HL-60/S4 treated with retinoic acid at 250 ng/mL for 4 days and 3 days (cell line): ENCODE measurements at regions not wholly inside any gene's neighbourhood (a gene's known extent, or its start where the extent isn't known, plus 50 kb on each side); places are given as distances from the start of the nearest gene placed in this dataset.
"Not testable (repeated sequence)": the region's sequence is repeated elsewhere in the genome, so short reads cannot be mapped to it uniquely, and the experiment has no call there.

Source experiments
- in situ Hi-C: fragments of 300-500 bp; cut with MboI; formaldehyde crosslinking; loops from 2 replicates; pipeline ENCODE4 v1.7.0; 2022; ENCODE audit warnings: low sequenced_read_pairs

DNA sequence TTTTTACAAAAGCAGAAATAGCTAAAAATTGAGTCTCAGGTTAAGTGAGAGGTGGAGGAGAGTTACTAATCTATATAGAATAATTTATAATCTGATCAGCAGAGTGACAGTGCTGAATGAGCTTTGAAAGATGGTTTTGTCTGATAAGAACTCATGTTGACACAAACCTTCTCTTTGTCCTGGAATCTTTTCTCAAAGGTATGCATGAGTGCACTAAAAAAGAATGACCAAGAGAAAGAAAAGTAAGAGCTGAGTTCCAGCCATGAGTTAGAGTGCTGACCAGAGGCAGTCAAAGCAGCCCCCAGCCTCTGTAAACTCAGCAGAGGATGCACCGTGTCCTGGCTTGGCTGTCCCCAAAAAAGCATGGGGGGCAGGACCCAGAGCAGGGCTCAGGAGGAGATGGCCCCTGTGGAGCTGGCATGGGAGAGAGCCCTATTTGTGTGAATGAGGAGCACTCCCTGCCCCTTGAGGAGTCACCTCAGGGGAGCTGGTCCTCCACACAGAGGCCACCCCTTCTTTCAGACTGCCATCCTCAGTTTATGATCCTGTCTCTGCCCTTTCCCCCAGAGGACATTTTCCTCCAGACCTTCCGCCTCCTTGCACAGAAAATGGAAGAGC lies 129.8 kb downstream of the SEC23A start:
- in situ Hi-C loops, result no loop called here

DNA sequence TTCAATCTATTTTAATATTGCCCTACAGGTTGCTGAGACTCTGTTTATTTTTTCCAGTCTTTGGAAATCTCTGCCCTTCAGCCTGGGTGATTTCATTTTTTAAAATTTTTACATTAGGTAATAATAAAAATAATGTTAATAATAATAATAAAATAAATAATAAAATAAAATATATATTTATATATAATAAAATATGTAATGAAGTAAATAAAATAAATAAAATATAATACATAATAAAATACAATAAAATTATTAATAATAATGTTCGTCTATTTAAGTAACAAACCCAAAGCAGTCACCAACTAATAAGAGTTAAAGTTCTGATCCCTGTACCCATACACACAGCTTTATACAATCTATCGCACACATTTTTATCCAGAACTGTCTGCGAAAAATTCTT lies 130.5 kb downstream of the SEC23A start:
- in situ Hi-C loops, result no loop called here

DNA sequence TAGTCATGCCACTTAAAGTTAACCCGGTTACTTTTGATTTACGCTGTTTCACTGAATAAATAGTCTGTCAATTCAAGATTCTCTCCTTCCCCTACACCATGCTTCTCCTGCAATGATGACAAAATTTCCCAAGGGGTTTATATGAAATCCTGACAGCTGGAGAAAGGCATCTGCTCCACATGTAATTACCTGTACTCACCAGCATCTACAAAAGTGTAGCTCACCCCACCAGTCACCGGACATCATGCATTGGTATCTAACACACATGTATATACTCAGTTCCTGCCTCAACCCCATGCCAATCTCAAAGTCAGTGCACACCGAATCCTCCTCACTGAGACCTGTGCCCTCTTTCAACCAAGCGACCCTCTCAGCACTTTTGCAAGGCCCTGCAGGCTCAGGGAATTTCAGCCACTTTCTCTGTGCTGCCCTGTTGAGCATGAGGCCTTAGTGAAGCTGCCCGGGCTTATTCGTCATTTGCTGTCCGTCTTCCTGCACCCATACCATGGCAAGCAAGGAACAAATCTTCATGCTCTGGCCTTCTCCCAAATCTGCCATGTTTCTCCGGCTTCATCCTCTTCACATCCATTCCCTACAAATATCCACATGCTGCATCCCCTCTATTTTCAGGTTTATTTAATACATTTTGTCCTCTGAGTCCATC lies 131.6 kb downstream of the SEC23A start:
- in situ Hi-C loops, result no loop called here

DNA sequence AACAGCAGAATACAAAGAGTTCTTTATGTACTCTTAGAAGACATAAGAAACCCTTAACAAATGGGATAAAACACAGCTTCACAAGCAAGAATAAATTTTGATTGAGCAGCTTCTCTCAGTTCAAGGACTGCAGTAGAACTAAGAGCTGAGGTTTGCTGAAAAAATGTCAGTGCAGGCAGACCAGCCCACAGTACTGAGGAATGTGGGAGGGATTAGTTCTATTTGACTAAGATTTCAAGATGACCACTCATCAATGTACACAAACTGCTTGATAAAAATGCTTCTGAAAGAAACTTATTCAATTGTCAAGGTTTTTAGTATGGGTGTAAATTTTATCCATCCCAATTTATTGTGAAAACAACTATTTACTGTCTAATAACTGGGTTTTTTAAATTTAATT lies 138.4 kb downstream of the SEC23A start:
- in situ Hi-C loops, result no loop called here

DNA sequence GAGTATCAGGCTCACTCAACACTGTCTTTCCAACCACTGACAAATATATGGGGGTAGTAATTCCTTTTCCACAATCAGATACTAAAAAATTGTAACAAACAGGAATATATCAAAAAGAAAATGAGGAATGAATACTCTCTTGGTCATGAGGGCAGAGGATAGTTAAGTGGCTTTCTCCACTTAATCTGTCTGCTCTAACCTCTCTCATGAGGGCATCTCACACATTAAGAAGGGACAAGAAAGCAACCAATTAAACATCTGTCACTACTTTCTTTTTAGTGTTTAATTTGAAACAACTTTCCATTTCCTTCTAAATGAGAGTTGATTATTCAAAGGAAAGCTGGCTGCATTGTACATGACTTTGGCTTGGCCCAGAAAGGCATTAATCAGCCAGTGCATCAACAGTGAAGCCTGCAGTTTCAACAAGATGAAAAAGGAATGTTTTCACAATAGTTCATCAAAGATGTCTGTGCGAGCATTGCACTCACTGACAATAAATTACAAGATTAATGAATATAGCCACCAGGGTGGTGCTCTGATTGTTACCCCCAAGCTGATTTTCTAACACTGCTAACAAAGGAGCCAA lies 142.0 kb downstream of the SEC23A start:
- in situ Hi-C loops, result no loop called here

DNA sequence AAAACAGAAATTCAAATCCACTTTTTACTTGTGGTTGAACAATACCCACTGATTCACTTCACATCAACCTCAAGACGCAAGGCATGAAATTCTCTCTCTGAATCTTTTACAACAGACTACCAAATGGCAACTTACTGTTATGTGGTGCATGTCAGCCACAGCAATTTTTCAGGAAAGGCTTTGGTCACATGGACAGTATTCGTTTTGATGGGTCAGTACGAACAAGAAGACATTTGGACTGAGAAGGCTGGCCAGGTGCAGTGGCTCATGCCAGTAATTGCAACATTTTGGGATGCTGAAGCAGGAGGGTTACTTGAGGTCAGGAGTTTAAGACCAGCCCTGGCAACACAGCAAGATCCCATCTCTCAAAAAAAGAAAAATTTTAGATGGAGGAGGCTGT lies 144.0 kb downstream of the SEC23A start:
- in situ Hi-C loops, result no loop called here

DNA sequence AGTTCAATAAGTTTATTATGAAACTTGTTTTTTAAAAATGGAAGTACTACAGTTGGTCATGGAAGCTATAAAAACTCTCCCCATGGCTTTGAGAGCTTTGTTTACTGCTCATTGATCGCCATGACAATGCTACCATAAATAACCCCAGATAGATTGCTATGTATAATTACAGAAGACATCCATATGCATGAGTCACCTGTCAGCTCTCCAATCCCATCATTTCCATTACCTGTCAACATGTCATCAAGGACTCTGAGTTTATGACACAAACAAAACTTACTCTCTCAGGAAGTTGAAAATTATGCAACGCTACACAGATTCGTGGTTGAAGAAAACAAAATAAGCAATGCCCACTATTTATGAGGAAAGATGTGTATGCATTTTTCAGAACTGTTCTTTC lies 144.4 kb downstream of the SEC23A start:
- in situ Hi-C loops, result no loop called here

DNA sequence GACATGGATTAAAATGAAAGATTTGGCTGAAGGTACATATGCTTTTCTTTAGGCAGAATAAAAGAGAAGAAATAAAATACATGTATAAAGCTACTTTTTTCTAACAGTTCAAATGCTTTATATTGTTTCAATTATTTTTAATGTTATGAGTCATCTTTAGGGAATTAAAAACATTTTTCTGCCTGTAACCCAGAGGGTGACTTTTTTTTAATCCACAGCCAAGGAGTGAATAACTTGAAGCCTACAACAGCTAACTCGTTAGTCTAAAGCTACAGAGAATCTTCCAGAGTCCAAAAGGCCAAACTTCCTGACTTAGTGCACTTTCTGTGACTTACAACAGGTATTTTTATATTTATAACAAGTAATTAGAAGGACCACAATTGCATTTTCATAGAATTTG lies 151.6 kb downstream of the SEC23A start:
- in situ Hi-C loops, result no loop called here

DNA sequence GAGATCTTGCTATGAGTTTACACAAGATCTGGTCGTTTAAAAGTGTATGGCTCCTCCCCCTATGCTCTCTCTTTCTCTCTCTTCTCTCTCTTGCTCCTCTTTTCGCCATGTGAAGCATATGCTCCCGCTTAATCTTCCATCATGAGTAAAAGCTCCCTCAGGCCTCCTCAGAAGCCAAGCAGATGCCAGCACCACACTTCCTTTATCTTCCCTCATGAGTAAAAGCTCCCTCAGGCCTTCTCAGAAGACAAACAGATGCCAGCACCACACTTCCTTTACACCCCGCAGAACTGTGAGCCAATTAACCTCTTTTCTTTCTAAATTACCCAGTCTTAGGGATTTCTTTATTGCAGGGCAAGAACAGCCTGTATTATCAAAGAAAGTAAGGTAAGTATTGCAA lies 152.4 kb downstream of the SEC23A start:
- in situ Hi-C loops, result no loop called here

DNA sequence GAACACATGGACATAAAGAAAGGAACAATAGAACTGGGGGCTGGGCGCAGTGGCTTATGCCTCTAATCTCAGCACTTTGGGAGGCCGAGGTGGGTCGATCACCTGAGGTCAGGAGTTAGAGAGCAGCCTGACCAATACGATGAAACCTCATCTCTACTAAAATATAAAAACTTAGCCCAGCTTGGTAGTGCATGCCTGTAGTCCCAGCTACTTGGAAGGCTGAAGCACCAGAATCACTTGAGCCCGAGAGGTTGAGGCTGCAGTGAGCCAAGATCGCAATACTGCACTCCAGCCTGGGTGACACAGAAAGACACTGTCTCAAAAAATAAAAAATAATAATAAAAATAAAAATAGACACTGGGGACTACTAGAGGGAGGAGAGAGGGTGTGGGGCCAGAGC lies 154.5 kb downstream of the SEC23A start:
- in situ Hi-C loops, result no loop called here

DNA sequence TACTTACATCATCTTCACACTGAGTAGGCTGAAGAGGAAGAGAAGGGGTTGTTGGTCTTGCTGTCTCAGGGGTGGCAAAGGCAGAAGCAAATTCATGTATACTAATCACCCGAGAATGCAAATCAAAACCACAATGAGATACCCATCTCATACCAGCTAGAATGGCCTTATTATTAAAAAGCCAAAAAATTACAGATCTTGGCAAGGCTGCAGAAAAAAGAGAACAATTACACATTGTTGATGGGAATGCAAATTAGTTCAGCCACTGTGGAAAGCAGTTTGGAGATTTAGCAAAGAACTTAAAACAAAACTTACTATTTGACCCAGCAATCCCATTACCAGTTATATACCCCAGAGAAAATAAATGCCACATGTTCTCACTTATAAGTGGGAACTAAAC lies 154.9 kb downstream of the SEC23A start:
- in situ Hi-C loops, result no loop called here

DNA sequence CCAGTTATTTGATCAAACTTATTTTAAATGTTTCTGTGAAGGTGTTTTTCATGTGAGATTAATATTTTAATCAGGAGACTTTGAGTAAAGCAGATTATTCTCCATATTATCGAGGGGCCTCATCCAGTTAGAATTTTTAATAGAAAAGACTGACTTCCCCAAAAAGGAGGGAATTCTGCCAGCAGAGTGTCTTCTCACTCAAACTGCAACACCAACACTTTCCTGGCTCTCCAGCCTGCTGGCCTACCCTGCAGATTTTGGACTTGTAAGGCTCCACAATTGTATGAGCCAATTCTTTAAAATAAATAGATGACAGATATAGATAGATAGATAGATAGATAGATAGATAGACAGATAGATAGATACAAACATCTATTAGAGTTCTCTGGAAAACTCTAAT lies 155.7 kb downstream of the SEC23A start:
- in situ Hi-C loops, result no loop called here

DNA sequence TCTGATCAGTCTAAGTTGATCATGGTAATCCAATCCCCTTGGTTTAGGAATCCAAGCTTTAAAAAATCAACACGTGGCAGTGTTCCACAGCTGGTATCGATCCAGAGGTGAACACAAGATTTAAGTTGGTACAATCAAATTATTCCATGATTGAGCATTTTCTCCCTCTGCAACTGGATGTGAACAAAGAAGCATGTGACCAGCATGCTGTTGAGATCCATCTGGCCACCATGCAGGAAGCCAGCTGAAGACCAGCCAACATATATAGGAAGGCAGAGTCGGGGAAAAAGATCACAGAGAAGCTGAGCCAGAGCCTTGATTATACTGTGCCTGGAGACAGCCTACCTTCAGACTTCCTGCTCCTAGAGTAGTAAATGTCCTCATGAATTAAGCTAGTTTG lies 158.3 kb downstream of the SEC23A start:
- in situ Hi-C loops, result no loop called here

DNA sequence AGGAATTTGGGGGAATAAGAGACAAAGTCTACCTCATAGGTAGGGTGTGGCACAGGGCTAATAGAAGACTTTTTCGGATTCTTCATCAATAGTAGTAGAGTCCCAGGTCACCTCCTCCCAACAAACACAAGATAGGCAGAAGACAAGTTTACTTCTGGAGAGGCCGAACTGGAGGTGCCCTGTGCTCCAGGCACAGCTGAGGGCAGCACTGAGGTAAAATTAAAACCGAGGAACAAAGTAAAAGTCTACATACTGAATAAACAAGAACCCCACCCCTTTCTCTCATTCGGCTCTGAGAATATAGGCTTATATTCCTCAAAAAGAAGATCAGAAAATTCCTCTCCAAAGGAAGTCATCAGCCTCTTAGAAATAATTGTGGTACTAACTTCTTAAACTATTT lies 161.5 kb downstream of the SEC23A start:
- in situ Hi-C loops, result no loop called here

DNA sequence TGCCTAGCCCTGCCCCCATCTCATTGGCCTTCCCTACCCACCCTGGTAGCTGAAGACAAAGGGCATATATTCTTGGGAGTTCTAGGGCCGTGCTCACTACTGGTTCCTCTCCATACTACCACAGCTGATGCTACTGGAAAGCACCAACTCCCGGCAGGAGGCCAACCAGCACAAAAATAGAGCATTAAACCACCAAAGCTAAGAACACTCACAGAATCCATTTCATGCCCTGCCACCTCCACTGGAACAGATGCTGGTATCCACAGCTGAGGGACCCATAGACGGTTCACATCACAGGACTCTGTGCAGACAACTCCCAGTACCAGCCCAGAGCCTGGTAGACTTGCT lies 170.4 kb downstream of the SEC23A start:
- in situ Hi-C loops, result not testable (repeated sequence)

DNA sequence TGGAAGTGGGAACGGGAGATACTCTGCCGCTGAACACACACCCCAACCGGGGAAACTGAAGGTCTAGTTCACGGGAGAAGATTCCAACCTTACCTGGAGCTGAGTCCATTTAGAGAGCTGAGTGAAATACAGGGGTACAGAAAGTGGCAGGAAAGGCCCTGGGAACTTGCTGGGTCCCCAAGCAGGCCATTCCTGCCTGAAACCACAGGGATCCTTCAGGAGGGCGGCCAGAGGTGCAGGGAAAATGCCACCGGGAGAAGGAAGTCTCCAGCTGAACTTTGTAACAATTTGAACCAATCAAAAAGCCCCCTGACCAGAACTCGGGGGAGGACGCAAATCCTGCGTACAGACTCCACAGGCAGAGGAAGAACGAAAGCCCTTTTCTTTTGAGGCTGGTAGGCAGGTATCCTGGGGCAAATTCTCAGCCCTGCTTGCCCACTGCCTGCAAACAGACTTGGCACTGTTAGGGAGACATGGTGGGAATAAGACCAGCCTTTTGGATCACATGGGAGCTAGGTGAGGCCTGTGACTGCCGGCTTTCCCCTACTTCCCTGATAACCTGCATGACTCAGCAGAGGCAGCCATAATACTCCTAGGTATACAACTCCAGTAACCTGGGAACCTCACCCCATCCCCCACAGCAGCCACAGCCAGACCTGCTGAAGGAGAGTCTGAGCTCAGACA lies 170.9 kb downstream of the SEC23A start:
- in situ Hi-C loops, result no loop called here

DNA sequence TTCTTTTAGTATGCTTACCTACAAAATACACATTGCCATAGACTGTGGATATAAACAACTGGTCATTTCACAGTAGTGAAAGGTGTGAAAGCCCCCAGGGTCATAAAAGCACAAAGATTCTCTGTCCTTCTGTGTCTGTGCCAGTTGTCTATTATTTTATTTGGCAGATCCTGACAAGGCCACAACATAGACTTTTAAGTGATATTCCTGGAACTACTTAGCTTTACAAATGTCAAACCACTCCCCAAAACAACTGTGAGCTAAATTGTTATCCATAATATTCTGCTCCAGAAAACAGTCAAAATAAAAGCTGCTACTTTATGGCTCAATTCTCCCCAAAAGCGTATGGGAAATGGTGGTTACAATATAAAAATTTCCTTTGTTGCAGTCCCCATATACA lies 172.1 kb downstream of the SEC23A start:
- in situ Hi-C loops, result no loop called here

DNA sequence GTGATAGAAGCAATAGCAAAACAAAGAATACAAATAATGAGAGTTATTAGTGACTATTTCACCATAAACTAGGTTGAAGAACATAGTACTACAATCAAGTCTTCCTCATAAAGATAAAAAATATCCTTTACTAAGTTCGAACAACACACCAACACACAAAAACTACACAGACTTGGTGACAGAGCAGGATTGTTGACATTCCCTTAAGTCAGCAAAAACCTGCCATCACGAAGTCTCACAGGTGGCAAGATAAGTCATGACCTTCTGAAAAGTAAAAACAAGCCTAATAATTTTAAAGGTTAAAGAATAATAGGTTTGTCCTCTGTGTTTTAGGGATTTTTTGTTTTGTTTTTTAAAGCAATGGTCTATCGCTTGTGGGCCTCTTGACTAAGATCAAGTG lies 173.0 kb downstream of the SEC23A start:
- in situ Hi-C loops, result no loop called here

DNA sequence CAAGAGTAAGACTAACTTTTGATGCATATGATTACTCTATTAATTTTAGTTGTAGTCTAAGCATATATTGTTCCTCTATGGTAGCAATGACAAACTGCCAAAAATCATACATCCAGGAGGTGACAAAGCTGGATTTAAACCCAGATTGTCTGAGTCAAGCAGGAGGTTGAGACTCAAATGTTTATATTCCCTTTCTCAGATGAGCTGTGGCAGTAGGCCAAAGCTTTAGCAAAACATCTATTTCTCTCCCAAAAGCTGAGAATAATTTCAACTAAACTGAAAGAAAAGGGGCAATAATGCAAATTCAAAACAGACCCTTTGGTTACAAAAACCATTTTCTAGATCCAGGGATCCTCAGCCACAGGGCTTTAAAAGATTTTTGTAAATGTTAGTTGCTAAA lies 173.6 kb downstream of the SEC23A start:
- in situ Hi-C loops, result no loop called here

DNA sequence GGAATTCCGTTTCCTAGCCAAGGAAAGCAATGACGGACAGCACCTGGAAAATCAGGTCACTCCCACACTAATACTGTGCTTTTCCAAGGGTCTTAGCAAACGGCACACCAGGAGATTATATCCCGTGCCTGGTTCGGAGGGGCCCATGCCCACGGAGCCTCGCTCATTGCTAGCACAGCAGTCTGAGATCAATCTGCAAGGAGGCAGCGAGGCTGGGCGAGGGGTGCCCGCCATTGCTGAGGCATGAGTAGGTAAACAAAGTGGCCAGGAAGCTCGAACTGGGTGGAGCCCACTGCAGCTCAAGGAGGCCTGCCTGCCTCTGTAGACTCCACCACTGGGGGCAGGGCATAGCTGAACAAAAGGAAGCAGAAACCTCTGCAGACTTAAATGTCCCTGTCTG lies 181.1 kb downstream of the SEC23A start:
- in situ Hi-C loops, result not testable (repeated sequence)

DNA sequence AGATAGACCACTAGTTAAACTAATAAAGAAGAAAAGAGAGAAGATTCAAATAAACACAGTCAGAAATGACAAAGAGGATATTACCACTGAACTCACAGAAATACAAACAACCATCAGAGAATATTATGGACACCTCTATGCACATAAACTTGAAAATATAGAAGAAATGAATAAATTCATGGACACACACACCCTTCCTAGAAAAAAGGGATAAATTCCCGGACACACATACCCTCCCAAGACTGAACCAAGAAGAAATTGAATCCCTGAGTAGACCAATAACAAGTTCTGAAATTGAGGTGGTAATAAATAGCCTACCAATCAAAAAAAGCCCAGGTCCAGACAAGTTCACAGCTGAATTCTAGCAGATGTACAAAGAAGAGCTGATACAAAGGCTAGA lies 187.9 kb downstream of the SEC23A start:
- in situ Hi-C loops, result no loop called here

DNA sequence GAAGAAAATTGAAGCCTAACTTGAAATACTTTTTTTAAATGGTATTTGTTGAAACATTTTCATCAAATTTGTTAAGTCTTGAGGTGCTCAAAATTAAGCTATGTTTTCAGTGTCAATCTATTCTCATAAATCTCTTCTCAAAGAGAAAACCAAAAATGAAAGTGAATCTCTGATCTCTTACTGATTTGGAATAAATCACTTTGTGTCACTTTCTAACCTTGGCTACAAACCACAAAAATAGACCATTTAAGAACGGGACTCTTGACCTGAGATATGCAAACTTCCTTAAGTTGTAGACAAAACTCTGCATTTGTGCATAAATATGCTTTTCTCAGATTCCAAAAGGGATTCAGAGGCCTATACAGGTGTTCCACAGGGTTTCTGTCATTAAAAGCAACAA lies 192.9 kb downstream of the SEC23A start:
- in situ Hi-C loops, result no loop called here
